ENCODE measurements at regions not wholly inside any gene's neighbourhood (a gene's known extent, or its start where the extent isn't known, plus 50 kb on each side); places are given as distances from the start of the nearest gene placed in this dataset.

DNA sequence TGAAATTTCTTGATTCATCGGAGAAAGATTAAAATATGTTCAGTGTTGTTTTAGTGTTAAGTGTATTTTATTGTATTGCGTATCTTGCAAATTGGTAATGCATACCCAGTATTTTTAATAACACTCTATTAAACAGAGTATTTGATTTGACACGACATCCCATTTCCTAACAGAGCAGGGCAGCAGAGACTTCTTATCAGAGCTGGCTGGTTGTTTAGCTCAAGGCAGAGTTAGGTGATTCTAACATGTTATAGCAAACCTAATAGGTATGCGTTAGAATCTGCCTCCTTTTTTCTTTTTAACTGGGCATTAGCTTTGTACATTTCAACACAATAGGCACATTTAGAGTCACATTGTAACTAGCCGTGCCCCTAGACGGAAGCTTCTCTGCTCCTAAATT lies 57.1 kb upstream of the CELF2 start:
- intact Hi-C loops (cut with DNase I): no loop called here
- no peak for ATAC-seq
- DNase-seq (ENCODE audit: missing footprints): no peak

DNA sequence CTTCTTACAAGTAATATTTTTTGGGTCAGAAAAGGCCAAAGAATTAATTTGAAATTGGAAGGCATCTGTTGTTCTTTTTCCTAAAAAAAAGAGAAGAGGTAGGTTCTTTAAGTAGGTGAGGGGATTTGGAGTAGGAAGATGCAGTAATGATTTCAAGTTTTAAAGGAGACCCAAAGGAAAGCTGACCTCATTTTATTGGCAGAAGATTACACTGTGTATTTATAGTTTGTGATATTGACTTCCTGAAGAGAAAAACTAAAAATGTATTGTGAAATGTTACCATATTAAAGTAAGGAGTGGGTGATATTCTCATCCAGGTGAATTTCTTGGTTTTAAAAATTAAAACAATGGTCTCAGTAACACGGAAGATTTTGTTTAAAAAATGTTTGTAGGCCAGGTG lies 56.6 kb upstream of the CELF2 start:
- no peak for ATAC-seq
- intact Hi-C loops (cut with DNase I): no loop called here
- no peak for DNase-seq (ENCODE audit: missing footprints)

DNA sequence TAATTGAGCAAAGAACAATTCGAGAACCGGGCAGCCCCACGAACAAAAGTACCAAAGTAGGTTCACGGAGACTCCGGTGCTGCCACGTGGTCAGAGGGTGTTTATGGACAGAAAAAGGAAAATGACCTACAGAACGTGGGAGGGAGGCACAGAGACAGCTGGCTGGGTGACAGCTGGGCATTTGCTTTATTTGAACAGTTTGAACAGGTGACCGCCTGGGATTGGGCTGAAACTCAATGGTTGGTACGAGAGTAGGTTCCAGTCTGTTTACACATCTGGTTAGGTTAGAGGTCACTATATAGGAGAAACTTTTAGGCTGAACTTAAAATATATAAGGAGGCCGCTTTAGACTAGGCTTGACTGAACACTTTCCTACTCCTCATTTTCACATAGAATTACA lies 50.6 kb upstream of the CELF2 start:
- intact Hi-C loops (cut with DNase I): no loop called here

DNA sequence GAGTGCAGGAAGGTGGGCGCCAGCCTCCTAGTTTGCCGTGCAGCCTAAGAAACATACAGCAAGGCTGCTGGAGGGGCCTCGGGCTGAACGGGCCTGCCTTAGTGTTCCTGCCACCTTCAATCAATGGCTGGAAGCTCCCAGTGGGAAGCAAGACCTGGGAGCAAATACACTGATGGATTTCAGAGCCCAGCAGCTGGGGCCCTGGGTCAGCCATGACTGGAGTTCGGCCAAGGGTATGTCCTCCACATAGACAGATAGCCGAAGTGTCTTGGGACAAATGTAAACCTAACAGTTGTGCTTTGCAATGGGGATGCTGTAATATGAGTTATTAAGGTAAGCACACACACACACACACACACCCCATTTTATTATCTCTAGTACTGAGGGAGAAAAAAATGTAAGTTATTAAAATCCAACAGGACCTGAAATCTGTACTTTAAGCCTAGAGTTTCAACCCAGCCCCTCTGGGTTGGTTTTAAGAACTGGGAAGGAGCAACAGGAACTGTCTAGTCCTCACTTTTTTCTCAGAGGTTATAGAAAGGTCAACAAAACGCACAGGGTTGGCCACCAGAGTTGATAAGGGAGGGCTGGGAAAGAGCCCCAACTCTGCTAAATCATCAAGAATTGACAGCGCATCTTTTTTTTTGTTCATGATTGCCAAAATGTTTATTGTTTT lies 50.0 kb upstream of the CELF2 start:
- ATAC-seq (peak; percentile 37), DNase-seq (ENCODE audit: missing footprints) (no peak)
- intact Hi-C loops (cut with DNase I): no loop called here

More for the DNA sequence above, 50.6 kb upstream of the CELF2 start:
- no peak for ATAC-seq
- no peak for DNase-seq (ENCODE audit: missing footprints)

Measured in Right ventricle myocardium inferior (tissue), 1 donor.